H1 (cell line): ENCODE measurements at regions not wholly inside any gene's neighbourhood (a gene's known extent, or its start where the extent isn't known, plus 50 kb on each side); places are given as distances from the start of the nearest gene placed in this dataset.
A peak's percentile ranks its signal among the peaks of the same experiment; 100 is the strongest.

ENCODE experiments used
- CTCF ChIA-PET: fragments of 300-600 bp; sonication (Branson Sonifier 250); formaldehyde crosslinking; loops from one replicate; lab custom pipeline; 2021; ENCODE audit not compliant: partially characterized antibody; lab: Charles Lee
- POLR2A ChIA-PET: fragments of 300-600 bp; sonication (Branson Sonifier 250); formaldehyde crosslinking; loops from one replicate; lab custom pipeline; 2021; ENCODE audit warnings: inconsistent platforms; ENCODE audit not compliant: partially characterized antibody; lab: Charles Lee
- DNase-seq, 2 experiments: peaks; one replicate each; pipeline versions ENCODE4 v3.0.0 to v3.0.0-alpha.2; 2010 to 2022; ENCODE audit warnings: low spot score in 2 of 2, low read depth in 1 of 2, mixed read lengths in 1 of 2
- FAIRE-seq: peaks from 2 replicates; lab custom pipeline; 2011; peaks lifted over from hg19 to GRCh38; lab: Jason Lieb, UNC
- H2AFZ ChIP-seq: 2 replicates; pipeline ENCODE4 v1.8.1; 2012; ENCODE audit warnings: low read length, inconsistent platforms
- H2AK5ac ChIP-seq: 2 replicates; pipeline ENCODE4 v1.6.1; 2013; ENCODE audit warnings: low read depth, low read length
- H2BK120ac ChIP-seq: replicated peaks from 2 replicates; pipeline ENCODE3; 2013; ENCODE audit warnings: low read depth, low read length, inconsistent platforms
- H2BK12ac ChIP-seq: 2 replicates; pipeline ENCODE4 v1.6.1; 2013; ENCODE audit warnings: low read depth, low read length
- H2BK15ac ChIP-seq: 2 replicates; pipeline ENCODE4 v1.6.1; 2013; ENCODE audit warnings: low read length
- H2BK20ac ChIP-seq: 2 replicates; pipeline ENCODE4 v1.6.1; 2013; ENCODE audit warnings: low read length
- H2BK5ac ChIP-seq: 2 replicates; pipeline ENCODE4 v1.6.1; 2013; ENCODE audit warnings: low read depth, low read length
- H3K14ac ChIP-seq: 2 replicates; pipeline ENCODE4 v1.6.1; 2013; ENCODE audit warnings: inconsistent platforms; ENCODE audit not compliant: insufficient read length
- H3K18ac ChIP-seq: 2 replicates; pipeline ENCODE4 v1.6.1; 2013; ENCODE audit warnings: low read length; ENCODE audit errors: extremely low read depth
- H3K23ac ChIP-seq: 2 replicates; pipeline ENCODE4 v1.6.1; 2013; ENCODE audit warnings: inconsistent platforms; ENCODE audit not compliant: insufficient read length
- H3K23me2 ChIP-seq: 2 replicates; pipeline ENCODE4 v1.6.1; 2013; ENCODE audit warnings: low read depth, low read length
- H3K27ac ChIP-seq: 2 replicates; pipeline ENCODE4 v1.6.1; 2011; ENCODE audit warnings: low read depth, low read length, inconsistent platforms
- H3K27me3 ChIP-seq, 4 experiments: replicated peaks in 1 of 4; 1 replicate in 1 of 4; 2 replicates in 3 of 4; pipeline versions ENCODE4 v1.6.1 to v1.8.1; 2011 to 2013; ENCODE audit warnings: low read length in 3 of 4, mild to moderate bottlenecking in 3 of 4, inconsistent platforms in 2 of 4, mixed read lengths in 2 of 4, moderate library complexity in 1 of 4; ENCODE audit not compliant: control insufficient read depth in 3 of 4, insufficient read depth in 3 of 4; ENCODE audit errors: extremely low read depth in 1 of 4
- H3K36me3 ChIP-seq, 4 experiments: 2 replicates each; pipeline versions ENCODE4 v1.6.1 to v1.8.1; 2011 to 2013; ENCODE audit warnings: mild to moderate bottlenecking in 4 of 4, low read length in 3 of 4, moderate library complexity in 2 of 4, control low read depth in 1 of 4, inconsistent platforms in 1 of 4; ENCODE audit not compliant: insufficient read depth in 4 of 4, control insufficient read depth in 2 of 4
- H3K4ac ChIP-seq: replicated peaks from 2 replicates; pipeline ENCODE3; 2013; ENCODE audit warnings: low read length, low read depth, mixed read lengths, inconsistent platforms; ENCODE audit not compliant: insufficient read length
- H3K4me1 ChIP-seq, 4 experiments: replicated peaks in 1 of 4; 1 replicate in 1 of 4; 2 replicates in 3 of 4; pipeline versions ENCODE4 v1.6.1 to v1.8.1; 2011 to 2013; ENCODE audit warnings: low read length in 3 of 4, inconsistent platforms in 2 of 4, mixed read lengths in 1 of 4; ENCODE audit not compliant: insufficient read depth in 4 of 4, control insufficient read depth in 3 of 4
- H3K4me2 ChIP-seq, 2 experiments: 2 replicates each; pipeline versions ENCODE4 v1.6.1 to v1.8.1; 2011 to 2013; ENCODE audit warnings: low read depth in 2 of 2, low read length in 2 of 2, control low read depth in 1 of 2, inconsistent platforms in 1 of 2, mild to moderate bottlenecking in 1 of 2; ENCODE audit not compliant: insufficient read depth in 1 of 2
- H3K4me3 ChIP-seq, 4 experiments: fragments of 200-600, 300-600 bp in 1 of 4; sonication (generic), shearing (Covaris generic), sonication (Bioruptor Twin) in 1 of 4; 2 replicates each; pipeline versions ENCODE4 v1.5.1 to v1.8.1; 2011 to 2016; ENCODE audit warnings: low read length in 4 of 4, low read depth in 3 of 4, control low read depth in 2 of 4, inconsistent platforms in 2 of 4, mild to moderate bottlenecking in 2 of 4, mixed read lengths in 1 of 4, moderate library complexity in 1 of 4; ENCODE audit not compliant: insufficient read depth in 2 of 4; ENCODE audit errors: extremely low read depth in 1 of 4
- H3K56ac ChIP-seq: replicated peaks from 2 replicates; pipeline ENCODE3; 2013; ENCODE audit warnings: low read depth, mild to moderate bottlenecking, mixed read lengths, low read length, inconsistent platforms; ENCODE audit not compliant: insufficient read length
- H3K79me1 ChIP-seq: 2 replicates; pipeline ENCODE4 v1.6.1; 2013; ENCODE audit warnings: low read depth, low read length, control low read depth
- H3K79me2 ChIP-seq, 2 experiments: 2 replicates each; pipeline versions ENCODE4 v1.6.1 to v1.8.1; 2012 to 2013; ENCODE audit warnings: low read length in 2 of 2, mild to moderate bottlenecking in 2 of 2, inconsistent platforms in 1 of 2; ENCODE audit not compliant: insufficient read depth in 2 of 2, control insufficient read depth in 1 of 2
- H3K9ac ChIP-seq, 4 experiments: replicated peaks in 1 of 4; 1 replicate in 1 of 4; 2 replicates in 3 of 4; pipeline versions ENCODE4 v1.6.1 to v1.8.1; 2011 to 2013; ENCODE audit warnings: low read depth in 3 of 4, low read length in 3 of 4, control low read depth in 2 of 4, mild to moderate bottlenecking in 2 of 4, moderate library complexity in 2 of 4, inconsistent platforms in 1 of 4; ENCODE audit errors: extremely low read depth in 1 of 4
- H3K9me3 ChIP-seq, 2 experiments: 2 replicates each; pipeline versions ENCODE4 v1.6.1 to v1.8.1; 2012 to 2013; ENCODE audit warnings: mild to moderate bottlenecking in 2 of 2, moderate library complexity in 2 of 2, control low read depth in 1 of 2, inconsistent platforms in 1 of 2, low read depth in 1 of 2, low read length in 1 of 2, mixed read lengths in 1 of 2; ENCODE audit not compliant: insufficient read depth in 2 of 2
- H4K20me1 ChIP-seq, 2 experiments: replicated peaks in 1 of 2; 2 replicates each; pipeline versions ENCODE3 to v1.8.1; 2011 to 2013; ENCODE audit warnings: inconsistent platforms in 2 of 2, low read length in 2 of 2, mild to moderate bottlenecking in 1 of 2; ENCODE audit not compliant: insufficient read depth in 2 of 2, control insufficient read depth in 1 of 2
- H4K5ac ChIP-seq: 2 replicates; pipeline ENCODE4 v1.6.1; 2013; ENCODE audit warnings: low read length, low read depth, mixed read lengths, inconsistent platforms; ENCODE audit not compliant: insufficient read length
- H4K8ac ChIP-seq: 2 replicates; pipeline ENCODE4 v1.8.0; 2013; ENCODE audit warnings: mild to moderate bottlenecking, moderate library complexity, low read length, inconsistent platforms; ENCODE audit not compliant: insufficient read depth; ENCODE audit errors: extremely low read depth
- H4K91ac ChIP-seq: replicated peaks from 2 replicates; pipeline ENCODE3; 2013; ENCODE audit warnings: low read length, mixed read lengths, inconsistent platforms; ENCODE audit not compliant: insufficient read length
- ASH2L ChIP-seq: fragments of 200-600, 300-600 bp; sonication (generic); IDR thresholded peaks from one replicate; pipeline ENCODE4 v1.7.1; 2017; ENCODE audit warnings: low read length
- CHD2 ChIP-seq: IDR thresholded peaks from 2 replicates; pipeline ENCODE4 v1.6.1; 2012; ENCODE audit warnings: low read length, improper control_type of control experiment
- CREB1 ChIP-seq: IDR thresholded peaks from 2 replicates; pipeline ENCODE4 v1.6.1; 2012; ENCODE audit warnings: inconsistent platforms
- EGR1 ChIP-seq: IDR thresholded peaks from 2 replicates; pipeline ENCODE4 v1.6.1; 2011; ENCODE audit warnings: low read depth, low read length, borderline replicate concordance
- EZH2 ChIP-seq: fragments of 200-600 bp; sonication (generic); IDR thresholded peaks from 2 replicates; pipeline ENCODE4 v1.7.1; 2012; ENCODE audit warnings: low read depth, mild to moderate bottlenecking, moderate library complexity, low read length, inconsistent platforms; ENCODE audit not compliant: severe bottlenecking
- HDAC6 ChIP-seq: IDR thresholded peaks from one replicate; pipeline ENCODE4 v1.7.1; 2012; ENCODE audit warnings: low read depth, mild to moderate bottlenecking, inconsistent platforms, low read length, moderate library complexity
- MAFK ChIP-seq: IDR thresholded peaks from 2 replicates; pipeline ENCODE4 v1.6.1; 2012; ENCODE audit warnings: low read depth, mild to moderate bottlenecking, improper control_type of control experiment, low read length
- PHF8 ChIP-seq: fragments of 200-600 bp; sonication (generic); conservative IDR thresholded peaks from 2 replicates; pipeline ENCODE4 v1.7.1; 2012; ENCODE audit warnings: low read depth, mild to moderate bottlenecking, inconsistent platforms, low read length, moderate library complexity
- POLR2A ChIP-seq, 2 experiments: IDR thresholded peaks; 1 replicate in 1 of 2; 2 replicates in 1 of 2; pipeline ENCODE4 v1.6.1; 2011; ENCODE audit warnings: low read depth in 2 of 2, low read length in 2 of 2, mild to moderate bottlenecking in 2 of 2; ENCODE audit errors: control extremely low read depth in 1 of 2
- RNF2 ChIP-seq: fragments of 200-900, 300-1000 bp; sonication (generic); IDR thresholded peaks from 2 replicates; pipeline ENCODE4 v1.7.1; 2016; ENCODE audit warnings: borderline replicate concordance, low read depth, mild to moderate bottlenecking, antibody characterized with exemption, low read length; ENCODE audit not compliant: poor library complexity, severe bottlenecking; ENCODE audit errors: missing control alignments
- SIN3A ChIP-seq, 2 experiments: IDR thresholded peaks in 1 of 2; conservative IDR thresholded peaks in 1 of 2; 2 replicates each; pipeline ENCODE4 v1.6.1; 2011 to 2012; ENCODE audit warnings: low read length in 2 of 2, improper control_type of control experiment in 1 of 2, low read depth in 1 of 2, mild to moderate bottlenecking in 1 of 2
- SIRT6 ChIP-seq: IDR thresholded peaks from one replicate; pipeline ENCODE4 v1.7.1; 2012; ENCODE audit warnings: low read length, inconsistent platforms
- SP4 ChIP-seq: IDR thresholded peaks from 2 replicates; pipeline ENCODE4 v1.6.1; 2012; ENCODE audit warnings: low read length, inconsistent platforms
- TAF7 ChIP-seq: optimal IDR thresholded peaks from 2 replicates; pipeline ENCODE3; 2011; ENCODE audit warnings: low read depth, mild to moderate bottlenecking, inconsistent platforms, low read length, moderate library complexity, borderline replicate concordance
- ZNF274 ChIP-seq: IDR thresholded peaks from 2 replicates; pipeline ENCODE4 v1.7.0; 2012; ENCODE audit warnings: low read length, borderline replicate concordance; ENCODE audit errors: extremely low read depth
- whole genome bisulfite sequencing, 2 experiments: shearing (Covaris generic) in 1 of 2; methylation state at CpG; one replicate each; pipeline versions ENCODE4 v1.1.6 to v1.1.7; 2013 to 2015; ENCODE audit warnings: low lambda C conversion rate in 2 of 2, mixed read lengths in 2 of 2, inconsistent platforms in 1 of 2, low coverage in 1 of 2, missing lambda C conversion rate in 1 of 2; ENCODE audit not compliant: insufficient replicate concordance in 2 of 2, insufficient coverage in 1 of 2, insufficient read length in 1 of 2; ENCODE audit errors: extremely low coverage in 1 of 2, missing lambda C conversion rate in 1 of 2; 5-methylcytosine and 5-hydroxymethylcytosine counted together
- TF ChIP-seq, protein P1 (sequence below): IDR thresholded peaks from 2 replicates; pipeline ENCODE4 v1.6.1; 2012; ENCODE audit warnings: inconsistent platforms

DNA sequence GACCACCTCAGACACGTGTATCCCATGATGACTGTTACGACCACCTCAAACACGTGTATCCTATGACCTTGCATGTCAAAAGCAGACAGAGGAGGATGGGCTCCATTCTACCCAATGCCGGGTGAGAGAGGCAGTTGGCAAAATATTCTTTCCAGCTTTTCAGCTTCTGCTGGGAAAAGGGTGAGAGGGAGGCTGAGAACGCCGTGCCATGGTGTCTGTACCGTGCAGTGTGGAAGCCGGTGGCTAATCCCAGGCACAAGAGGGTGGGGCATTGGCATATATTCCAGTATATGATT is 1478.4 kb downstream of the TBC1D22A start:
- no peaks in the 10 kb centered on the region for H4K20me1 ChIP-seq
- H3K4ac ChIP-seq, result no peak overlapping the region
- no peaks in the 10 kb centered on the region for H3K23me2 ChIP-seq
- no peak overlapping the region for H4K8ac ChIP-seq
- H4K91ac ChIP-seq, result no peak overlapping the region
- no peak overlapping the region for H3K27ac ChIP-seq
- H3K23ac ChIP-seq, result no peak overlapping the region
- ChIA-PET POLR2A (no interaction called here), CTCF (interaction anchor here (1.5 to 1.6 kb wide), 2 partner anchors 21 to 255 kb away, joined by 3 to 4 read pairs; no protein-coding TSS in a partner anchor)
- H2AK5ac ChIP-seq, result no peak overlapping the region
- no peak overlapping the region for H2BK15ac ChIP-seq
- H3K9ac ChIP-seq, result no peak overlapping the region
- no peak overlapping the region for H4K5ac ChIP-seq
- H2BK5ac ChIP-seq, result no peak overlapping the region
- no peak overlapping the region for H3K4me2 ChIP-seq
- H3K9me3 ChIP-seq, result no peaks in the 10 kb centered on the region; a peak in 1 of 4 replicates
- H2BK120ac ChIP-seq, result no peak overlapping the region
- H3K18ac ChIP-seq, result no peak overlapping the region
- no peaks in the 10 kb centered on the region for H3K79me1 ChIP-seq
- peaks cover 0 to 2% (median 0%) of the 10 kb centered on the region in 4 experiments; a peak in 2 of 7 replicates for H3K27me3 ChIP-seq
- FAIRE-seq (no peak), DNase-seq (peak in 1 of 2 experiments; percentile 29)
- H3K4me1 ChIP-seq, result peaks cover 0 to 3% (median 0%) of the 10 kb centered on the region in 4 experiments; a peak in 3 of 7 replicates
- H3K4me3 ChIP-seq, result no peak overlapping the region
- no peak overlapping the region for H3K56ac ChIP-seq
- H3K79me2 ChIP-seq, result no peaks in the 10 kb centered on the region
- WGBS, 2 experiments, result 89% methylated on average over 8 of the region's 8 CpGs; no CpG with 5 or more reads in 1 of the 2 experiments
- no peak overlapping the region for H2BK20ac ChIP-seq
- H3K14ac ChIP-seq, result no peak overlapping the region
- H3K36me3 ChIP-seq, result no peaks in the 10 kb centered on the region
- no peak overlapping the region for H2AFZ ChIP-seq
- H2BK12ac ChIP-seq, result no peak overlapping the region
- TF ChIP-seq PHF8 (no peak), SP4 (no peak), ASH2L (no peak), TAF7 (no peak), SIRT6 (no peak), SIN3A (conservative IDR thresholded peaks at IDR 0.05 in 1 of 2, IDR thresholded peaks at IDR 0.05 in 1 of 2; ENCODE audit: low read depth in 1 of 2, low read length in 2 of 2) (no peak), CHD2 (no peak), POLR2A (IDR thresholded peaks at IDR 0.05; ENCODE audit: control extremely low read depth in 1 of 2, low read depth in 2 of 2, low read length in 2 of 2) (no peak), EZH2 (no peak), MAFK (no peak), ZNF274 (no peak), EGR1 (no peak), CREB1 (no peak), RNF2 (no peak), HDAC6 (no peak)
- TF ChIP-seq, protein P1, sequence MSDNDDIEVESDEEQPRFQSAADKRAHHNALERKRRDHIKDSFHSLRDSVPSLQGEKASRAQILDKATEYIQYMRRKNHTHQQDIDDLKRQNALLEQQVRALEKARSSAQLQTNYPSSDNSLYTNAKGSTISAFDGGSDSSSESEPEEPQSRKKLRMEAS, result no peak
